ENCODE measurements at regions not wholly inside any gene's neighbourhood (a gene's known extent, or its start where the extent isn't known, plus 50 kb on each side); places are given as distances from the start of the nearest gene placed in this dataset.

- no peak for TF ChIP-seq CTCF (IDR thresholded peaks at IDR 0.05)
- no peaks in the 10 kb centered on the region for H3K36me3 ChIP-seq (ENCODE audit: control insufficient read depth, insufficient read depth, low read length)
- no peaks in the 10 kb centered on the region for H3K27me3 ChIP-seq (ENCODE audit: control insufficient read depth, insufficient read depth, low read length)
- H3K36me3 Mint-ChIP-seq: no peaks in the 10 kb centered on the region
- no peak overlapping the region for H3K4me3 ChIP-seq (ENCODE audit: low read length)
- H3K27ac ChIP-seq (ENCODE audit: low read length): no peak overlapping the region
- H3K27ac Mint-ChIP-seq: no peak overlapping the region
- no peaks in the 10 kb centered on the region for H3K4me1 ChIP-seq (ENCODE audit: control insufficient read depth, insufficient read depth, low read length)
- DNase-seq: no peak
- H3K9me3 Mint-ChIP-seq: peaks cover 0 to 2% of the 10 kb centered on the region in 2 donors
- 75% methylated on average over 7 of the region's 8 CpGs for WGBS (ENCODE audit: insufficient coverage)
- no peak overlapping the region for H3K4me3 Mint-ChIP-seq
- intact Hi-C loops (cut with micrococcal nuclease): no loop called here
- no peaks in the 10 kb centered on the region for H3K4me1 Mint-ChIP-seq
- peaks cover 0 to 2% of the 10 kb centered on the region in 2 donors for H3K27me3 Mint-ChIP-seq (ENCODE audit: low read depth in 2 of 2)
- H3K9me3 ChIP-seq (ENCODE audit: control insufficient read depth, insufficient read depth, low read length): no peaks in the 10 kb centered on the region
- ATAC-seq: no peak
These were observed 185.0 kb downstream of the MED10 start for GRCh38 chr5:6193310-6193709.

- Mint-ChIP-seq H3K4me3 (no peak overlapping the region), H3K36me3 (no peaks in the 10 kb centered on the region), H3K27me3 (ENCODE audit: low read depth in 2 of 2) (peaks cover 0 to 2% of the 10 kb centered on the region in 2 donors), H3K27ac (no peak overlapping the region), H3K4me1 (no peaks in the 10 kb centered on the region), H3K9me3 (no peaks in the 10 kb centered on the region)
- H3K36me3 ChIP-seq (ENCODE audit: control insufficient read depth, insufficient read depth, low read length): no peaks in the 10 kb centered on the region
- H3K4me3 ChIP-seq (ENCODE audit: low read length): no peak overlapping the region
- 76% methylated on average over 6 of the region's 7 CpGs for WGBS (ENCODE audit: insufficient coverage)
- intact Hi-C loops (cut with micrococcal nuclease): no loop called here
- TF ChIP-seq CTCF (IDR thresholded peaks at IDR 0.05): no peak
- DNase-seq: no peak
- H3K27ac ChIP-seq (ENCODE audit: low read length): no peak overlapping the region
- H3K9me3 ChIP-seq (ENCODE audit: control insufficient read depth, insufficient read depth, low read length): no peaks in the 10 kb centered on the region
- no peak for ATAC-seq
- no peaks in the 10 kb centered on the region for H3K27me3 ChIP-seq (ENCODE audit: control insufficient read depth, insufficient read depth, low read length)
- no peaks in the 10 kb centered on the region for H3K4me1 ChIP-seq (ENCODE audit: control insufficient read depth, insufficient read depth, low read length)
These were observed 187.5 kb downstream of the MED10 start for GRCh38 chr5:6190838-6191237.

GRCh38 chr5:6188976-6189375 lies 189.4 kb downstream of the MED10 start:
- Histone ChIP-seq H3K4me3 (ENCODE audit: low read length) (no peak overlapping the region), H3K36me3 (ENCODE audit: control insufficient read depth, insufficient read depth, low read length) (no peaks in the 10 kb centered on the region), H3K9me3 (ENCODE audit: control insufficient read depth, insufficient read depth, low read length) (no peaks in the 10 kb centered on the region), H3K4me1 (ENCODE audit: control insufficient read depth, insufficient read depth, low read length) (no peaks in the 10 kb centered on the region), H3K27ac (ENCODE audit: low read length) (no peak overlapping the region), H3K27me3 (ENCODE audit: control insufficient read depth, insufficient read depth, low read length) (no peaks in the 10 kb centered on the region)
- ATAC-seq (no peak), DNase-seq (no peak)
- Mint-ChIP-seq H3K4me1 (no peaks in the 10 kb centered on the region), H3K27ac (no peak overlapping the region), H3K9me3 (peaks cover 0 to 4% of the 10 kb centered on the region in 2 donors), H3K27me3 (ENCODE audit: low read depth in 2 of 2) (peaks cover 0 to 2% of the 10 kb centered on the region in 2 donors), H3K4me3 (no peak overlapping the region), H3K36me3 (no peaks in the 10 kb centered on the region)
- no peak for TF ChIP-seq CTCF (IDR thresholded peaks at IDR 0.05)
- intact Hi-C loops (cut with micrococcal nuclease): no loop called here
- 88% methylated on average over 8 of the region's 8 CpGs for WGBS (ENCODE audit: insufficient coverage)

- no peak overlapping the region for H3K27ac ChIP-seq (ENCODE audit: low read length)
- H3K4me1 ChIP-seq (ENCODE audit: control insufficient read depth, insufficient read depth, low read length): no peaks in the 10 kb centered on the region
- WGBS (ENCODE audit: insufficient coverage): 57% methylated on average over 6 of the region's 6 CpGs
- Mint-ChIP-seq H3K4me3 (no peak overlapping the region), H3K4me1 (no peaks in the 10 kb centered on the region), H3K36me3 (no peaks in the 10 kb centered on the region), H3K27me3 (ENCODE audit: low read depth in 2 of 2) (peaks cover 0 to 2% of the 10 kb centered on the region in 2 donors), H3K27ac (no peak overlapping the region), H3K9me3 (peaks cover 0 to 4% of the 10 kb centered on the region in 2 donors)
- intact Hi-C loops (cut with micrococcal nuclease): no loop called here
- no peaks in the 10 kb centered on the region for H3K9me3 ChIP-seq (ENCODE audit: control insufficient read depth, insufficient read depth, low read length)
- no peak for ATAC-seq
- no peak overlapping the region for H3K4me3 ChIP-seq (ENCODE audit: low read length)
- no peak for TF ChIP-seq CTCF (IDR thresholded peaks at IDR 0.05)
- no peak for DNase-seq
- H3K27me3 ChIP-seq (ENCODE audit: control insufficient read depth, insufficient read depth, low read length): no peaks in the 10 kb centered on the region
- no peaks in the 10 kb centered on the region for H3K36me3 ChIP-seq (ENCODE audit: control insufficient read depth, insufficient read depth, low read length)
These were observed 190.0 kb downstream of the MED10 start for GRCh38 chr5:6188344-6188743.
